ENCODE measurements at regions not wholly inside any gene's neighbourhood (a gene's known extent, or its start where the extent isn't known, plus 50 kb on each side); places are given as distances from the start of the nearest gene placed in this dataset.
"Not testable (repeated sequence)": the region's sequence is repeated elsewhere in the genome, so short reads cannot be mapped to it uniquely, and the experiment has no call there.

- peak in 1 of 2 donors; percentile 30 for DNase-seq
These were observed 1647.5 kb downstream of the SPATA31A7 start for GRCh38 chr9:62837254-62837911.

GRCh38 chr9:62838024-62838718 is 1648.3 kb downstream of the SPATA31A7 start:
- DNase-seq = peak; percentile 93 to 95

GRCh38 chr9:62839168-62839567 is 1649.3 kb downstream of the SPATA31A7 start:
- DNase-seq = not testable (repeated sequence)

- DNase-seq = not testable (repeated sequence)
These were observed 1653.3 kb downstream of the SPATA31A7 start for GRCh38 chr9:62843145-62843544.

GRCh38 chr9:62843706-62844290 is 1654.0 kb downstream of the SPATA31A7 start:
- DNase-seq = not testable (repeated sequence)

- DNase-seq = not testable (repeated sequence)
These were observed 1654.9 kb downstream of the SPATA31A7 start for GRCh38 chr9:62844681-62845185.

GRCh38 chr9:62848258-62848657 is 1658.4 kb downstream of the SPATA31A7 start:
- not testable (repeated sequence) for DNase-seq

- DNase-seq = not testable (repeated sequence)
These were observed 1660.2 kb downstream of the SPATA31A7 start for GRCh38 chr9:62849991-62850390.

GRCh38 chr9:62857280-62857679 is 1667.4 kb downstream of the SPATA31A7 start:
- not testable (repeated sequence) for DNase-seq

GRCh38 chr9:62858240-62858639 is 1668.4 kb downstream of the SPATA31A7 start:
- DNase-seq = not testable (repeated sequence)

GRCh38 chr9:62860939-62861860 is 1671.4 kb downstream of the SPATA31A7 start:
- DNase-seq = not testable (repeated sequence)

GRCh38 chr9:62862180-62862579 is 1672.3 kb downstream of the SPATA31A7 start:
- DNase-seq = not testable (repeated sequence)

GRCh38 chr9:62863319-62863718 is 1673.5 kb downstream of the SPATA31A7 start:
- DNase-seq = not testable (repeated sequence)

- DNase-seq = not testable (repeated sequence)
These were observed 1674.0 kb downstream of the SPATA31A7 start for GRCh38 chr9:62863867-62864266.

GRCh38 chr9:62864481-62865469 is 1674.9 kb downstream of the SPATA31A7 start:
- not testable (repeated sequence) for DNase-seq

- not testable (repeated sequence) for DNase-seq
These were observed 1679.2 kb downstream of the SPATA31A7 start for GRCh38 chr9:62869061-62869460.

- DNase-seq = not testable (repeated sequence)
These were observed 1681.9 kb downstream of the SPATA31A7 start for GRCh38 chr9:62871765-62872164.

- not testable (repeated sequence) for DNase-seq
These were observed 1684.4 kb downstream of the SPATA31A7 start for GRCh38 chr9:62874213-62874612.

- DNase-seq = not testable (repeated sequence)
These were observed 1685.1 kb downstream of the SPATA31A7 start for GRCh38 chr9:62874745-62875599.

- not testable (repeated sequence) for DNase-seq
These were observed 1687.7 kb downstream of the SPATA31A7 start for GRCh38 chr9:62877552-62877951.

All from CD4-positive, alpha-beta T cell treated with Interleukin-1 beta for 1 hour (primary cell).